H9 (cell line): ENCODE measurements at regions not wholly inside any gene's neighbourhood (a gene's known extent, or its start where the extent isn't known, plus 50 kb on each side); places are given as distances from the start of the nearest gene placed in this dataset.

ENCODE experiments used
- DNase-seq: peaks from one replicate; pipeline ENCODE4 v3.0.0-alpha.2; 2017
- H2AFZ ChIP-seq: one replicate; pipeline ENCODE4 v1.6.1; 2013; ENCODE audit warnings: mild to moderate bottlenecking, low read length, control low read depth, moderate library complexity
- H2AK5ac ChIP-seq: 2 replicates; pipeline ENCODE4 v1.6.1; 2013; ENCODE audit warnings: low read length, control low read depth, mixed read lengths; ENCODE audit not compliant: insufficient read length
- H2BK120ac ChIP-seq: one replicate; pipeline ENCODE4 v1.6.1; 2013; ENCODE audit warnings: low read depth, mild to moderate bottlenecking, low read length, control low read depth, inconsistent platforms; ENCODE audit not compliant: poor library complexity, severe bottlenecking
- H2BK12ac ChIP-seq: 2 replicates; pipeline ENCODE4 v1.6.1; 2013; ENCODE audit warnings: low read length, control low read depth, mixed read lengths, low read depth; ENCODE audit not compliant: insufficient read length
- H2BK15ac ChIP-seq: 2 replicates; pipeline ENCODE4 v1.6.1; 2013; ENCODE audit warnings: low read depth, low read length, control low read depth
- H2BK20ac ChIP-seq: one replicate; pipeline ENCODE4 v1.6.1; 2013; ENCODE audit warnings: low read depth, mild to moderate bottlenecking, low read length, control low read depth, inconsistent platforms; ENCODE audit not compliant: poor library complexity, severe bottlenecking
- H2BK5ac ChIP-seq: 2 replicates; pipeline ENCODE4 v1.6.1; 2013; ENCODE audit warnings: low read length, control low read depth, mixed read lengths; ENCODE audit not compliant: insufficient read length
- H3K14ac ChIP-seq: 2 replicates; pipeline ENCODE4 v1.6.1; 2013; ENCODE audit warnings: low read length, control low read depth; ENCODE audit not compliant: insufficient read depth
- H3K18ac ChIP-seq: 2 replicates; pipeline ENCODE4 v1.6.1; 2013; ENCODE audit warnings: low read depth, mild to moderate bottlenecking, mixed read lengths, low read length, control low read depth; ENCODE audit not compliant: insufficient read length
- H3K23ac ChIP-seq: 2 replicates; pipeline ENCODE4 v1.6.1; 2013; ENCODE audit warnings: low read length, control low read depth, mixed read lengths, low read depth; ENCODE audit not compliant: insufficient read length
- H3K23me2 ChIP-seq: 2 replicates; pipeline ENCODE4 v1.6.1; 2013; ENCODE audit warnings: low read depth, mild to moderate bottlenecking, mixed read lengths, low read length, control low read depth; ENCODE audit not compliant: insufficient read length, poor library complexity, severe bottlenecking
- H3K27ac ChIP-seq: 2 replicates; pipeline ENCODE4 v1.5.1; 2013; ENCODE audit warnings: low read length, control low read depth, mixed read lengths, low read depth; ENCODE audit not compliant: insufficient read length
- H3K27me3 ChIP-seq: 2 replicates; pipeline ENCODE4 v1.6.1; 2013; ENCODE audit warnings: low read length, control low read depth, inconsistent platforms; ENCODE audit not compliant: insufficient read depth
- H3K4ac ChIP-seq: 2 replicates; pipeline ENCODE4 v1.6.1; 2013; ENCODE audit warnings: low read depth, mild to moderate bottlenecking, control low read depth, inconsistent platforms, low read length, moderate library complexity
- H3K4me1 ChIP-seq: 2 replicates; pipeline ENCODE4 v1.6.1; 2013; ENCODE audit warnings: low read length, control low read depth, inconsistent platforms; ENCODE audit not compliant: insufficient read depth
- H3K4me2 ChIP-seq: 2 replicates; pipeline ENCODE4 v1.6.1; 2013; ENCODE audit warnings: low read length, control low read depth, mixed read lengths; ENCODE audit not compliant: insufficient read length, insufficient read depth
- H3K56ac ChIP-seq: 2 replicates; pipeline ENCODE4 v1.6.1; 2013; ENCODE audit warnings: low read depth, mild to moderate bottlenecking, mixed read lengths, low read length, control low read depth; ENCODE audit not compliant: insufficient read length
- H3K79me1 ChIP-seq: 2 replicates; pipeline ENCODE4 v1.6.1; 2013; ENCODE audit warnings: low read depth, mild to moderate bottlenecking, moderate library complexity, low read length, control low read depth, inconsistent platforms; ENCODE audit not compliant: insufficient read depth, poor library complexity, severe bottlenecking
- H3K79me2 ChIP-seq: 2 replicates; pipeline ENCODE4 v1.6.1; 2013; ENCODE audit warnings: low read length, control low read depth, inconsistent platforms; ENCODE audit not compliant: insufficient read depth
- H3K9ac ChIP-seq: 2 replicates; pipeline ENCODE4 v1.6.1; 2013; ENCODE audit warnings: low read length, control low read depth, mixed read lengths; ENCODE audit not compliant: insufficient read length; ENCODE audit errors: extremely low read depth
- H3K9me3 ChIP-seq: one replicate; pipeline ENCODE4 v1.6.1; 2013; ENCODE audit warnings: low read depth, low read length, inconsistent platforms; ENCODE audit not compliant: control insufficient read depth
- H3T11ph ChIP-seq: one replicate; pipeline ENCODE4 v1.6.1; 2013; ENCODE audit warnings: mild to moderate bottlenecking, low read length, control low read depth, inconsistent platforms
- H4K20me1 ChIP-seq: one replicate; pipeline ENCODE4 v1.6.1; 2013; ENCODE audit not compliant: control insufficient read depth, insufficient read length, insufficient read depth
- H4K5ac ChIP-seq: 2 replicates; pipeline ENCODE4 v1.6.1; 2013; ENCODE audit warnings: low read depth, mild to moderate bottlenecking, mixed read lengths, low read length, control low read depth; ENCODE audit not compliant: insufficient read length
- H4K8ac ChIP-seq: replicated peaks from 2 replicates; pipeline ENCODE4 v1.6.1; 2013; ENCODE audit warnings: low read length, control low read depth, mixed read lengths, low read depth; ENCODE audit not compliant: insufficient read length
- H4K91ac ChIP-seq: 2 replicates; pipeline ENCODE4 v1.6.1; 2013; ENCODE audit warnings: low read depth, mild to moderate bottlenecking, moderate library complexity, mixed read lengths, low read length, control low read depth; ENCODE audit not compliant: insufficient read length
- H3K27ac Mint-ChIP-seq, 3 experiments: 2 replicates in 2 of 3; 3 replicates in 1 of 3; pipeline ENCODE4 v1.8.0; 2020 to 2021; ENCODE audit warnings: mixed read lengths in 3 of 3, mild to moderate bottlenecking in 1 of 3, moderate library complexity in 1 of 3
- H3K27me3 Mint-ChIP-seq: 2 replicates; pipeline ENCODE4 v1.8.0; 2021; ENCODE audit warnings: low read depth, mild to moderate bottlenecking, moderate library complexity, mixed read lengths
- H3K36me3 Mint-ChIP-seq, 3 experiments: 2 replicates in 2 of 3; 3 replicates in 1 of 3; pipeline ENCODE4 v1.8.0; 2020 to 2021; ENCODE audit warnings: low read depth in 3 of 3, mixed read lengths in 3 of 3; ENCODE audit not compliant: insufficient read depth in 1 of 3
- H3K4me1 Mint-ChIP-seq, 2 experiments: 2 replicates each; pipeline ENCODE4 v1.8.0; 2020; ENCODE audit warnings: mixed read lengths in 2 of 2
- H3K4me3 Mint-ChIP-seq, 2 experiments: 2 replicates in 1 of 2; 3 replicates in 1 of 2; pipeline ENCODE4 v1.8.0; 2020 to 2021; ENCODE audit warnings: mild to moderate bottlenecking in 2 of 2, mixed read lengths in 2 of 2, moderate library complexity in 1 of 2
- H3K9me3 Mint-ChIP-seq, 2 experiments: 2 replicates in 1 of 2; 3 replicates in 1 of 2; pipeline ENCODE4 v1.8.0; 2020; ENCODE audit warnings: mild to moderate bottlenecking in 2 of 2, mixed read lengths in 2 of 2, moderate library complexity in 1 of 2
- CTCF ChIP-seq: fragments of 200-600 bp; sonication (generic); conservative IDR thresholded peaks from 3 replicates; pipeline ENCODE4 v1.8.0; 2021; ENCODE audit warnings: antibody characterized with exemption, mild to moderate bottlenecking
- WGBS: extraction: QIAGEN DNeasy Blood & Tissue Kit; methylation state at CpG from one replicate; pipeline ENCODE4 v1.1.7; 2013; ENCODE audit warnings: missing lambda C conversion rate, low lambda C conversion rate, mixed read lengths; ENCODE audit not compliant: insufficient read length; ENCODE audit errors: extremely low coverage; 5-methylcytosine and 5-hydroxymethylcytosine counted together

GRCh38 chr2:21812766-21813165 lies 689.0 kb downstream of the TDRD15 start:
- Histone ChIP-seq H3K27ac (no peak overlapping the region), H3K79me1 (no peaks in the 10 kb centered on the region), H4K5ac (no peak overlapping the region)

More at GRCh38 chr2:21812766-21813165, 689.0 kb downstream of the TDRD15 start:
- Histone ChIP-seq H3T11ph (no peak overlapping the region), H3K18ac (no peak overlapping the region), H3K4ac (no peak overlapping the region), H3K4me2 (no peak overlapping the region), H3K27me3 (no peaks in the 10 kb centered on the region), H3K4me1 (no peaks in the 10 kb centered on the region), H2AFZ (no peak overlapping the region), H2BK5ac (no peak overlapping the region), H2BK15ac (no peak overlapping the region), H3K79me2 (no peaks in the 10 kb centered on the region), H3K14ac (no peak overlapping the region), H3K9ac (no peak overlapping the region), H3K23me2 (no peaks in the 10 kb centered on the region), H4K91ac (no peak overlapping the region), H3K9me3 (no peaks in the 10 kb centered on the region), H2BK120ac (no peak overlapping the region), H2BK12ac (no peak overlapping the region), H2AK5ac (no peak overlapping the region), H3K23ac (no peak overlapping the region), H3K56ac (no peak overlapping the region), H4K8ac (no peak overlapping the region), H2BK20ac (no peak overlapping the region), H4K20me1 (no peaks in the 10 kb centered on the region)
- no peak for DNase-seq
- Mint-ChIP-seq H3K36me3 (no peaks in the 10 kb centered on the region), H3K4me3 (no peak overlapping the region; a peak in 1 of 5 replicates), H3K27me3 (no peaks in the 10 kb centered on the region), H3K4me1 (peaks cover 2 to 3% of the 10 kb centered on the region in 2 experiments; a peak in 2 of 4 replicates), H3K9me3 (no peaks in the 10 kb centered on the region), H3K27ac (no peak overlapping the region)
- no CpG with 5 or more reads among the region's 1 CpG for WGBS
- no peak for TF ChIP-seq CTCF
